Type B pancreatic cell (in vitro differentiated cells): ENCODE measurements at regions not wholly inside any gene's neighbourhood (a gene's known extent, or its start where the extent isn't known, plus 50 kb on each side); places are given as distances from the start of the nearest gene placed in this dataset.

ENCODE experiments used
- DNase-seq: peaks from one replicate; pipeline ENCODE4 v3.0.0; 2021; ENCODE audit warnings: mixed read lengths; ENCODE audit not compliant: unreplicated experiment; ENCODE audit errors: extremely low spot score
- H3K27ac Mint-ChIP-seq: 2 replicates; pipeline ENCODE4 v1.8.0; 2021; ENCODE audit warnings: mild to moderate bottlenecking, mixed read lengths
- H3K27me3 Mint-ChIP-seq: 2 replicates; pipeline ENCODE4 v1.8.0; 2021; ENCODE audit warnings: mixed read lengths
- H3K36me3 Mint-ChIP-seq: 2 replicates; pipeline ENCODE4 v1.8.0; 2021; ENCODE audit warnings: mixed read lengths
- H3K4me1 Mint-ChIP-seq: one replicate; pipeline ENCODE4 v1.8.0; 2021; ENCODE audit warnings: mixed read lengths; ENCODE audit not compliant: unreplicated experiment
- H3K4me3 Mint-ChIP-seq: 2 replicates; pipeline ENCODE4 v1.8.0; 2021; ENCODE audit warnings: mild to moderate bottlenecking, mixed read lengths
- H3K9me3 Mint-ChIP-seq: 2 replicates; pipeline ENCODE4 v1.8.0; 2021; ENCODE audit warnings: mixed read lengths
- TF ChIP-seq, protein P1 (sequence below): fragments of 200-600 bp; sonication (generic); conservative IDR thresholded peaks from 2 replicates; pipeline ENCODE4 v1.5.0; 2021; ENCODE audit warnings: antibody characterized with exemption, mild to moderate bottlenecking

DNA sequence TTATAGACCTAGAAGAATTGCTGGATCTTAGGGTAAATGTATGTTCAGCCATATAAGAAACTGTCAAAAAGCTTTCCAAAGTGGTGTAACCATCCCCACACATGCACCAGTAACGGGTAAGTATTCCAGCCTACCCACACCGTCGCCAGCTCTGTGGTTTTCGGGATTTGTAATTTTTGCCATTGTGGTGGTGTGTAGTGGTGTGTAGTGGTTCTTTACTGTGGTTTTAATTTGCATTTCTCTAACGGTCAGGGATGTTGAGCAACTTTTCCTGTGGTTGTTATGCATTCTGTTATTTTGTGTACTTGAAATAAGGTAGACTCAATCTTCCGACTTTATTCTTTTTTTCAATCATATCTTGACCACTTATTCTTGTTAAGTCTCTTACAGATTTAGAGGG is 342.4 kb upstream of the AJAP1 start:
- TF ChIP-seq, protein P1, sequence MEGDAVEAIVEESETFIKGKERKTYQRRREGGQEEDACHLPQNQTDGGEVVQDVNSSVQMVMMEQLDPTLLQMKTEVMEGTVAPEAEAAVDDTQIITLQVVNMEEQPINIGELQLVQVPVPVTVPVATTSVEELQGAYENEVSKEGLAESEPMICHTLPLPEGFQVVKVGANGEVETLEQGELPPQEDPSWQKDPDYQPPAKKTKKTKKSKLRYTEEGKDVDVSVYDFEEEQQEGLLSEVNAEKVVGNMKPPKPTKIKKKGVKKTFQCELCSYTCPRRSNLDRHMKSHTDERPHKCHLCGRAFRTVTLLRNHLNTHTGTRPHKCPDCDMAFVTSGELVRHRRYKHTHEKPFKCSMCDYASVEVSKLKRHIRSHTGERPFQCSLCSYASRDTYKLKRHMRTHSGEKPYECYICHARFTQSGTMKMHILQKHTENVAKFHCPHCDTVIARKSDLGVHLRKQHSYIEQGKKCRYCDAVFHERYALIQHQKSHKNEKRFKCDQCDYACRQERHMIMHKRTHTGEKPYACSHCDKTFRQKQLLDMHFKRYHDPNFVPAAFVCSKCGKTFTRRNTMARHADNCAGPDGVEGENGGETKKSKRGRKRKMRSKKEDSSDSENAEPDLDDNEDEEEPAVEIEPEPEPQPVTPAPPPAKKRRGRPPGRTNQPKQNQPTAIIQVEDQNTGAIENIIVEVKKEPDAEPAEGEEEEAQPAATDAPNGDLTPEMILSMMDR, result no peak
- H3K27ac Mint-ChIP-seq, result no peak overlapping the region
- H3K36me3 Mint-ChIP-seq, result no peaks in the 10 kb centered on the region
- H3K9me3 Mint-ChIP-seq, result peaks cover 6% of the 10 kb centered on the region
- no peaks in the 10 kb centered on the region for H3K4me1 Mint-ChIP-seq
- DNase-seq, result no peak
- no peaks in the 10 kb centered on the region for H3K27me3 Mint-ChIP-seq
- H3K4me3 Mint-ChIP-seq, result no peak overlapping the region

DNA sequence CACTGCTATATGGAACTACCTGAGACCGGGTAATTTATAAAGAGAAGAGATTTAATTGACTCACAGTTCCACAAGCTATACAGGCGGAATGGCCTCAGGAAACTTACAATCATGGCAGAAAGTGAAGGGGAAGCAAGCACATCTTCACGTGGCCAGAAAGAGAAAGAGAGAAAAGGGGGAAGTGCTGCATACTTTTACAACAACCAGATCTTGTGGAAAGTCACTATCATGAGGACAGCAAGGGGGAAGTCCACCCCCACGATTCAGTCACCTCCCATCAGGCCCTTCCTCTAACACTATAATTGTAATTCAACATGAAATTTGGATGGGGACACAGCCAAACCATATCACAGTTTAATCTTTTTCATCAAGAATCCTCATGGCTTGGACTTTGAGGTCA is 339.2 kb upstream of the AJAP1 start:
- Mint-ChIP-seq H3K27ac (no peak overlapping the region), H3K4me1 (no peaks in the 10 kb centered on the region), H3K4me3 (no peak overlapping the region), H3K36me3 (no peaks in the 10 kb centered on the region), H3K9me3 (peaks cover 6% of the 10 kb centered on the region), H3K27me3 (peaks cover 2% of the 10 kb centered on the region)
- DNase-seq, result no peak
- TF ChIP-seq, protein P1, result no peak

DNA sequence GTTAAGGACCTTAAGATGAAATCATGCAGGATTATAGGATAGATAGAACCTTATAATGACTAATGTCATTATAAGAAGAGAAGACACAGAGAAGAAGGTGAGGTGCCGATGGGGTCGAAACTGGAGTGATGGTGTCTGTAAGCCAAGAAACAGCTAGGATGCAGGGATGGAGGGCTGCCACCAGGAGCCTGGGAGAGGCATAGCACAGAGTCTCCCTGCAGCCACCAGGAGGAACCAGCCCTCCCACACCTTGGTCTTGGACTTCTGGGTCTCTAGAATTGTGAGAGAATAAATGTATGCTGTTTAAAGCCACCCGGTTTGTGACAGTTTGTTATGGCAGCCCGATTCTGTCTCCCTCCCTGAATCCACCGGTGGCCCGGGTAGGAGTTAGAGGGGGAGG is 337.2 kb upstream of the AJAP1 start:
- H3K4me1 Mint-ChIP-seq, result no peaks in the 10 kb centered on the region
- TF ChIP-seq, protein P1, result peak; percentile 21
- no peak overlapping the region for H3K4me3 Mint-ChIP-seq
- H3K36me3 Mint-ChIP-seq, result no peaks in the 10 kb centered on the region
- H3K27ac Mint-ChIP-seq, result no peak overlapping the region
- no peak for DNase-seq
- H3K27me3 Mint-ChIP-seq, result peaks cover 2% of the 10 kb centered on the region
- peaks cover 6% of the 10 kb centered on the region for H3K9me3 Mint-ChIP-seq

DNA sequence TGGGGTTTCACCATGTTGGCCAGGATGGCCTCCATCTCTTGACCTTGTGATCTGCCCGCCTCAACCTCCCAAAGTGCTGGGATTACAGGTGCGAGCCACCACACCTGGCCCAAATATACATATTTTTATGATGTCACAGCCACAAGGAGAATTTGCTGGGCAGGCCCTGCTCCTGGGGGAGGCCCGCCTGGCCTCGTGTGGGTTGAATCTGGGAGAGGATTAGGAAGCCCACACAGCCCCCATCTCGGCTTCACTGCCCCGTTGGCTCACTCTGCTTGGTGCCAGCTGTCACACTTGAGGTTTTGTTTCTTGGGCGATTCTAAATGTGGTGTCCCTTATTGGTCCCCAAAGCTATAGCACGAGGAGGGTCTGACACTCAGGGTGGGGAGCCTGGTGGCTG is 335.7 kb upstream of the AJAP1 start:
- H3K4me3 Mint-ChIP-seq, result no peak overlapping the region
- DNase-seq, result no peak
- H3K9me3 Mint-ChIP-seq, result peaks cover 6% of the 10 kb centered on the region
- H3K36me3 Mint-ChIP-seq, result no peaks in the 10 kb centered on the region
- no peak overlapping the region for H3K27ac Mint-ChIP-seq
- no peaks in the 10 kb centered on the region for H3K4me1 Mint-ChIP-seq
- TF ChIP-seq, protein P1, result no peak
- H3K27me3 Mint-ChIP-seq, result peaks cover 2% of the 10 kb centered on the region

DNA sequence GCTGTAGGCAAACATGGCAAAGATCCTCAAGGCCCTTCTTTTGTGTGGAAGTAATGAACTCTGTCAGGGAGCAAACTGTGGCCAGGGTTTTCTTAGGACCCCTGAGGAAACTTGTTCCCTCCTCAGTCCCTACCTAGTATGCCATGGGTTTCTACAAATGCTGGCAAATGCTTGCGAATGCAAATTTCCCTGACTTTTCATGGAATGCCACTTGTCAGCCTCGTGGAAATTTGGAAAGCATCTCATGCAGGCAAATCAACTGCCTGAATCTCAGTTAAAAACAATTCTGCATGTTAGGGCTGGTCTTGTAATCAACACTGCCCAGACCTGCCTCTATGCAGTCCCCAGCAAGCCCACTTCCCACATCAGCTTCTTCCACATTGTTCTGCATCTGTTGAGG is 334.9 kb upstream of the AJAP1 start:
- no peak overlapping the region for H3K27ac Mint-ChIP-seq
- no peak for DNase-seq
- H3K27me3 Mint-ChIP-seq, result peaks cover 2% of the 10 kb centered on the region
- peaks cover 6% of the 10 kb centered on the region for H3K9me3 Mint-ChIP-seq
- no peaks in the 10 kb centered on the region for H3K36me3 Mint-ChIP-seq
- H3K4me3 Mint-ChIP-seq, result no peak overlapping the region
- TF ChIP-seq, protein P1, result no peak
- peaks cover 2% of the 10 kb centered on the region for H3K4me1 Mint-ChIP-seq

DNA sequence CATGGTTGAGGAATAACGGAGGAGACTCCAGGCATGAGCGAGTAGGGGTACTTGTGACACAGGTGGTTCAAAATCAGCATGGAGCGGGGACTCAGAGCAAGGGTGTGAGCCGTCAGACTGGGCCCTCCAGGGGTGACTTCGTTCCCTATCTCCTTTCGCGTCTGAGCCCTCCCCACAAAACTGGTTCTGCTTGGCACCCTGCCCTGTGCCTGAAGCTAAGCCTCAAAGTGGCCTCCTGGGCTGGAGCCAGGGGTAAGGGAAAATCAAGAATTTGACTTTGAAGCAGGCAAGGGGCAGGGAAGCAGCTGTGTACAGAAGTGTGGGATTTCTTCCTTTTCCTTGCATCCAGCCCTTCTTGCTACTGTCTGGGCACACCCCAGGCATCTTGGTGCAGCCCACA is 331.5 kb upstream of the AJAP1 start:
- TF ChIP-seq, protein P1, result no peak
- no peak for DNase-seq
- Mint-ChIP-seq H3K27me3 (peaks cover 2% of the 10 kb centered on the region), H3K9me3 (no peaks in the 10 kb centered on the region), H3K36me3 (no peaks in the 10 kb centered on the region), H3K4me3 (no peak overlapping the region), H3K27ac (no peak overlapping the region), H3K4me1 (peaks cover 4% of the 10 kb centered on the region)
